ENCODE measurements at regions not wholly inside any gene's neighbourhood (a gene's known extent, or its start where the extent isn't known, plus 50 kb on each side); places are given as distances from the start of the nearest gene placed in this dataset.
"Not testable (repeated sequence)": the region's sequence is repeated elsewhere in the genome, so short reads cannot be mapped to it uniquely, and the experiment has no call there.

DNA sequence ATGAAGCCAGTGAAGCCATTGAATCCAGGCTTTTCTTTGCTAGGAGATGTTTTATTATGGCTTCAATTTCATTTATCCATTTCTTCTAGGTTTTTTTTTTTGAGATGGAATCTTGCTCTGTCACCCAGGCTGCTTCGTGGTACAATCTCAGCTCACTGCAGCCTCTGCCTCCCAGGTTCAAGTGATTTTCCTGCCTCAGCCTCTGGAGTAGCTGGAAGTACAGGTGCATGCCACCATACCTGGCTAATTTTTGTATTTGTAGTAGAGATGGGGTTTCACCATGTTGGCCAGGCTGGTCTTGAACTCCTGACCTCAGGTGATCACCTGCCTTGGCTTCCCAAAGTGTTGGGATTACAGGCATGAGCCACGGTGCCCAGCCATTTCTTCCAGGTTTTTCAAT, 171.6 kb downstream of the CWH43 start:
- H3K9me2 ChIP-seq (replicated peaks; ENCODE audit: control insufficient read depth, low read length); H3K4me2 ChIP-seq (ENCODE audit: low read length); H3K27me3 ChIP-seq (ENCODE audit: control insufficient read depth, low read length); H3K4me1 ChIP-seq (ENCODE audit: control insufficient read depth, low read length); H3F3A ChIP-seq (ENCODE audit: control insufficient read depth, insufficient read depth); H3K36me3 ChIP-seq (ENCODE audit: control insufficient read depth, low read length); H3K79me2 ChIP-seq (ENCODE audit: control insufficient read depth, low read length); H3K4me3 ChIP-seq (ENCODE audit: low read length); H4K20me1 ChIP-seq (ENCODE audit: control insufficient read depth, insufficient read depth, low read depth, low read length); H3K27ac ChIP-seq (ENCODE audit: low read depth, low read length): not testable (repeated sequence)
- H3K9me3 ChIP-seq (ENCODE audit: control insufficient read depth, insufficient read depth, low read length): peaks cover 37% of the 10 kb centered on the region

DNA sequence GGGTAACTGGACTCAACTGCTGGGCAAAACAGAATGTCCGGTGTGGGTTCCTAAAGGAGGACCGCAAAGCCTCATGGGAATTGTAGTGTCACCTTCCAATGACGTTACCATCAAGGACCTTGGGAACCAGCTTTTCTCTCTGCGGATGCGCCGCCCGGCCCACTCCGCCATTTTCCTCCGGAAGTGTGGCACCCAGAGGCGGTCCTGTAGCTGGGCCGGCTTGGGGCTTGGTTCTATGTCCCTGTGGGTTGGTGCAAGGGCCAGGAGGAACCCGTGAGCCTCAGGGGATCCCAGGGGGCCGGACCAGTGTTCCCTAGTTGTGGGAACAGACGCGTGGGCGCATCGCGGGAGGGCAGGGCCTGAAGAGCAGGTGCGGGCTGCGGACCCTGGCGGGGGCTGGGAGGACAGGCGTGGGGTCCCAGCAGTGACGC, 175.1 kb downstream of the CWH43 start:
- not testable (repeated sequence) for H4K20me1 ChIP-seq (ENCODE audit: control insufficient read depth, insufficient read depth, low read depth, low read length); H3K27ac ChIP-seq (ENCODE audit: low read depth, low read length); H3K9me2 ChIP-seq (replicated peaks; ENCODE audit: control insufficient read depth, low read length); H3K4me1 ChIP-seq (ENCODE audit: control insufficient read depth, low read length); H3K4me2 ChIP-seq (ENCODE audit: low read length); H3K79me2 ChIP-seq (ENCODE audit: control insufficient read depth, low read length); H3F3A ChIP-seq (ENCODE audit: control insufficient read depth, insufficient read depth); H3K36me3 ChIP-seq (ENCODE audit: control insufficient read depth, low read length); H3K9me3 ChIP-seq (ENCODE audit: control insufficient read depth, insufficient read depth, low read length); H3K27me3 ChIP-seq (ENCODE audit: control insufficient read depth, low read length); H3K4me3 ChIP-seq (ENCODE audit: low read length)

DNA sequence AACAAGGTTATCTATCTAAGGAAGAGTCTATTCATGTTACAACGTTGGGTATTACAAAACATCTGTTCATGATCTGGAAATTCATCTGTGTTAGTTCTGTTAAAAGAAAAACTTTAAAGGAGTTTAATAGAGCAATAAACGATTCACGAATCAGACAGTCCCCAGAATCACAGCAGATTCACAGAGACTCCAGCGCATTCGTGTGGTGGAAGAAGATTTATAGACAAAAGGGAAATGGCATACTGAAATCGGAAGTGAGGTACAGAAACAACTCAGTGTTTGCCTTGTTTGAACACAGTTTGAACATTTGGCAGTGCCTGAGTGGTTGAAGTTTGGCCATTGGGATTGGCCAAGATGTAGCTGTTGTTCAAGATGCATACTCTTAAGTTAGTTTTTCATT, 178.8 kb downstream of the CWH43 start:
- H3K4me1 ChIP-seq (ENCODE audit: control insufficient read depth, low read length); H3K27me3 ChIP-seq (ENCODE audit: control insufficient read depth, low read length); H3K4me2 ChIP-seq (ENCODE audit: low read length); H3K27ac ChIP-seq (ENCODE audit: low read depth, low read length); H3K36me3 ChIP-seq (ENCODE audit: control insufficient read depth, low read length); H3K4me3 ChIP-seq (ENCODE audit: low read length); H3K9me2 ChIP-seq (replicated peaks; ENCODE audit: control insufficient read depth, low read length); H3K9me3 ChIP-seq (ENCODE audit: control insufficient read depth, insufficient read depth, low read length); H3F3A ChIP-seq (ENCODE audit: control insufficient read depth, insufficient read depth); H3K79me2 ChIP-seq (ENCODE audit: control insufficient read depth, low read length); H4K20me1 ChIP-seq (ENCODE audit: control insufficient read depth, insufficient read depth, low read depth, low read length): not testable (repeated sequence)

DNA sequence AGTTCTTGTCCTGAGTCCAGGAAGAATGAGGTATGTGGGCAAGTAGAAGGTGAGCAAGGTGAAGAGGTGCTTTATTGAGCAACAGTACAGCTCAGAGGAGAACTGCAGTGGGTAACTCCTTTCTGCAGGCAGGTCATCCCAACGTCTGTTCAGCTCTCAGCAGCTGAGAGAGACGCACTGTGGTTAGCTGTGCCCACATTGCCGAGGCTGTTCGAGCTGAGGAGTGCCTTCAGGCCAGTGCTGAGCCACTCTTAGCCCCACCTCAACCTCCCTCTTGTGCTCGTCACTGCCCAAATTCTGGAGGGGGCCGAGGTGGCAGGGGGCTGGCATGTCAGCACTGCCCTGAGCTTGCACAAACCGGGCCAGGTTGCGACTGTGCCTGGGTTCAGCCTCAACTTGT, 191.8 kb downstream of the CWH43 start:
- not testable (repeated sequence) for H3K9me2 ChIP-seq (replicated peaks; ENCODE audit: control insufficient read depth, low read length); H3K4me3 ChIP-seq (ENCODE audit: low read length); H3K36me3 ChIP-seq (ENCODE audit: control insufficient read depth, low read length); H3K9me3 ChIP-seq (ENCODE audit: control insufficient read depth, insufficient read depth, low read length); H4K20me1 ChIP-seq (ENCODE audit: control insufficient read depth, insufficient read depth, low read depth, low read length); H3F3A ChIP-seq (ENCODE audit: control insufficient read depth, insufficient read depth); H3K4me2 ChIP-seq (ENCODE audit: low read length); H3K79me2 ChIP-seq (ENCODE audit: control insufficient read depth, low read length); H3K4me1 ChIP-seq (ENCODE audit: control insufficient read depth, low read length); H3K27ac ChIP-seq (ENCODE audit: low read depth, low read length); H3K27me3 ChIP-seq (ENCODE audit: control insufficient read depth, low read length)

DNA sequence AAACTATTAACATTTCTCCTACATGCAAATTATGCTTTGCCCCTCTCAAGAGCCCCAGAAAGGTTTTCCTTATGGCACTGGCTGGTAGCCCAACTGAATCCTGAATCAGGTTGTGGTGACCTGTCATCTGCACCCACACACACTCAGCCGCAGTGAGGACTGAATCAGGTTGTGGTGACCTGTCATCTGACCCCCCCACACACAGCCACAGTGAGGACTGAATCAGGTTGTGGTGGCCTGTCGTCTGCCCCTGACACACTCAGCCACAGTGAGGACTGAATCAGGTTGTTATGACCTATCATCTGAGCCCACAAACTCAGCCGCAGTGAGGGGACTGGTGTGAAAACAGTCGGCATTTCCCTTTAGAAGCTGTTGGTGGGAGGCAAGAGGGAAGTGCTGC, 195.0 kb downstream of the CWH43 start:
- not testable (repeated sequence) for H3K9me3 ChIP-seq (ENCODE audit: control insufficient read depth, insufficient read depth, low read length); H3K4me3 ChIP-seq (ENCODE audit: low read length); H3K27ac ChIP-seq (ENCODE audit: low read depth, low read length); H3K4me1 ChIP-seq (ENCODE audit: control insufficient read depth, low read length); H3F3A ChIP-seq (ENCODE audit: control insufficient read depth, insufficient read depth); H3K36me3 ChIP-seq (ENCODE audit: control insufficient read depth, low read length); H3K4me2 ChIP-seq (ENCODE audit: low read length); H3K27me3 ChIP-seq (ENCODE audit: control insufficient read depth, low read length); H3K9me2 ChIP-seq (replicated peaks; ENCODE audit: control insufficient read depth, low read length); H4K20me1 ChIP-seq (ENCODE audit: control insufficient read depth, insufficient read depth, low read depth, low read length); H3K79me2 ChIP-seq (ENCODE audit: control insufficient read depth, low read length)

DNA sequence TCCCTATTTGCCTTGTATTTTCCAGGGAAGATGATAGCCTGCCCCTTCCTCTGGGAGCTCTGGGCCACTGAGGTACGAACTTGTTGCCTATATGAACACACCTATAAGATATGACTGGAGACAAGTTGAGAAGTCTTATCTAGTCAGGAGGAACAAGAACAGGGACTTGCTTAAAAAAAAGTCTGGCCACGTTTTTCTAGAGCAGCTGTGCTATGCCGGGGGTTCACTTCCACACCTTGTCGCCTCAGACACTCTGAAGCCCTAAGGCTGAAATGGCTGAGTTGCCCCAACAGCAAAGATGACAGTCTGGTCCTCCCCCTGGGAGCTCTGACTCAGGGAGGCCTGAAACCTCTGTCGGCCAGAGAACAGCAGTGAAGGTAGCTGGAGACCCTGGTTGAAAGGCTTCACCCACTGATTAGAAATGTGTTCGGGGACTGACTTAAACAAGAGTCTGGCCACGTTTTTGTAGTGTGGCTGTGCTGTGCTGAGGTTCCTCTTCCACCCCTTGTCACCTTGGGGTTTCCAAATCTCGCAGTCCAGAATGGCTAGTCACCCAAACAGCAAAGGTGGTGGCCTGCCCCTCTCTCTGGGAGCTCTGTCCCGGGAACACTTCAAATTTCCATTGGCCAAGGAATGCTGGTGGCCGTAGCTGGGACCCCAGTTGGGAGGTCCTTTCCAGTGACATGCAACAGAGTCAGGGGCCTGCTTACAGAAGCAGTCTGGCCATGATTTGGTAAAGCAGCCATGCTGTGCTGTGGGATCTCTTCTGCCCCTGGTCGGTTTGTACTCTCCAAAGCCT, 225.5 kb downstream of the CWH43 start:
- not testable (repeated sequence) for H3K4me3 ChIP-seq (ENCODE audit: low read length); H4K20me1 ChIP-seq (ENCODE audit: control insufficient read depth, insufficient read depth, low read depth, low read length); H3F3A ChIP-seq (ENCODE audit: control insufficient read depth, insufficient read depth); H3K9me3 ChIP-seq (ENCODE audit: control insufficient read depth, insufficient read depth, low read length); H3K36me3 ChIP-seq (ENCODE audit: control insufficient read depth, low read length); H3K4me1 ChIP-seq (ENCODE audit: control insufficient read depth, low read length); H3K79me2 ChIP-seq (ENCODE audit: control insufficient read depth, low read length); H3K27me3 ChIP-seq (ENCODE audit: control insufficient read depth, low read length); H3K9me2 ChIP-seq (replicated peaks; ENCODE audit: control insufficient read depth, low read length); H3K4me2 ChIP-seq (ENCODE audit: low read length); H3K27ac ChIP-seq (ENCODE audit: low read depth, low read length)

DNA sequence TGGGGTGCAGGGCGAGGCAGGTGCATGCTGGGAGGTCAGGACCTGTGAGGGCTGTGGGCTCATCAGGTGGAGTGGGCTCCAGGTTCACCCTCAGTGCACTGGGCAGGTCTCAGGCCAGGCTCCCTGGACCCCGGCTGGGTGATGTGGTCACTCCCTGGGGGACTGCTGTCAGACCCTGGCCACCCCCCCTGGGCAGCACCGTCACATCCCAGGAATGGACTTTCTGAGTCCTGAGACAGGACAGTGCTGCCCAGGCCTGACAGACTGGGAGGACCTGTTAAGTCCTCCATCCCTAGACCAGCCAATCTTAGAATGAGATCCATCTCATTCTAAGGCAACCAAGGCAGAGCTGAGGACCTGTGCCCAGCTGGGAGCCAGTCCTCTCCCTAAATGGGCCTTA, 227.2 kb downstream of the CWH43 start:
- not testable (repeated sequence) for H3K79me2 ChIP-seq (ENCODE audit: control insufficient read depth, low read length); H3K36me3 ChIP-seq (ENCODE audit: control insufficient read depth, low read length); H4K20me1 ChIP-seq (ENCODE audit: control insufficient read depth, insufficient read depth, low read depth, low read length); H3K4me3 ChIP-seq (ENCODE audit: low read length); H3K4me2 ChIP-seq (ENCODE audit: low read length); H3K4me1 ChIP-seq (ENCODE audit: control insufficient read depth, low read length); H3K9me2 ChIP-seq (replicated peaks; ENCODE audit: control insufficient read depth, low read length); H3K27ac ChIP-seq (ENCODE audit: low read depth, low read length); H3K27me3 ChIP-seq (ENCODE audit: control insufficient read depth, low read length); H3K9me3 ChIP-seq (ENCODE audit: control insufficient read depth, insufficient read depth, low read length); H3F3A ChIP-seq (ENCODE audit: control insufficient read depth, insufficient read depth)

DNA sequence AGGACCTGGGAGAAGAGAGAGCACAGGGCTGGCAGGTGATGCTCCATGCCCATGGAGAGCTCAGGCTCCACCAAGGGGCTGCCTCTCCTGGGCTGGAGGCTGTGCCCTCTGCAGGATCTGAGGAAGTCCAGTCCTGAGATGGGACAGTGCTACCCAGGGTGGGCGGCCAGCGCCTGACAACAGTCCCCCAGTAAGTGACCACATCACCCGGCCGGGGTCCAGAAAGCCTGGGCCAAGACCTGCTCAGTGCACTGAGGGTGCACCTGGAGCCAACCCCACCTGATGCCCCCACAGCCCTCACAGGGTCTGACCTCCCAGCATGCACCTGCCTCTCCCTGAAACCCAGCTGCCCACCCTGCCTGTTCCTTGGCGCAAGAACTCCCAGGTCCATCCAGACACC, 227.7 kb downstream of the CWH43 start:
- not testable (repeated sequence) for H3K27ac ChIP-seq (ENCODE audit: low read depth, low read length); H3K9me3 ChIP-seq (ENCODE audit: control insufficient read depth, insufficient read depth, low read length); H3K79me2 ChIP-seq (ENCODE audit: control insufficient read depth, low read length); H3K4me1 ChIP-seq (ENCODE audit: control insufficient read depth, low read length); H3K4me3 ChIP-seq (ENCODE audit: low read length); H3K27me3 ChIP-seq (ENCODE audit: control insufficient read depth, low read length); H3K4me2 ChIP-seq (ENCODE audit: low read length); H3K36me3 ChIP-seq (ENCODE audit: control insufficient read depth, low read length); H3F3A ChIP-seq (ENCODE audit: control insufficient read depth, insufficient read depth); H4K20me1 ChIP-seq (ENCODE audit: control insufficient read depth, insufficient read depth, low read depth, low read length); H3K9me2 ChIP-seq (replicated peaks; ENCODE audit: control insufficient read depth, low read length)

All from DOHH2 (cell line).